Sigmoid colon (tissue), 6 donors: ENCODE measurements at regions not wholly inside any gene's neighbourhood (a gene's known extent, or its start where the extent isn't known, plus 50 kb on each side); places are given as distances from the start of the nearest gene placed in this dataset.

Source experiments
- DNase-seq: peaks from one replicate; pipeline ENCODE4 v3.0.0-alpha.2; 2019
- H3K27ac ChIP-seq, 4 donors: fragments of 200-600 bp; sonication (generic); one replicate each; pipeline ENCODE4 v1.5.1; 2016 to 2019; ENCODE audit warnings: mild to moderate bottlenecking in 1 of 4
- H3K27me3 ChIP-seq, 3 donors: fragments of 200-600 bp; sonication (generic); one replicate each; pipeline ENCODE4 v1.5.1; 2019; ENCODE audit warnings: mild to moderate bottlenecking in 1 of 3
- H3K36me3 ChIP-seq, 4 donors: fragments of 200-600 bp; sonication (generic); one replicate each; pipeline ENCODE4 v1.5.1; 2016 to 2019
- H3K4me1 ChIP-seq, 4 donors: fragments of 200-600 bp; sonication (generic); one replicate each; pipeline ENCODE4 v1.5.1; 2017 to 2019
- H3K4me3 ChIP-seq, 4 donors: fragments of 200-600 bp; sonication (generic); one replicate each; pipeline ENCODE4 v1.5.1; 2017 to 2019; ENCODE audit warnings: mild to moderate bottlenecking in 2 of 4, moderate library complexity in 1 of 4
- H3K9me3 ChIP-seq, 4 donors: fragments of 200-600 bp in 3 of 4; sonication (generic) in 3 of 4; one replicate each; pipeline versions ENCODE4 v1.5.1 to v1.6.1; 2013 to 2019
- EP300 ChIP-seq, 4 donors: sonication (generic); formaldehyde crosslinking; IDR thresholded peaks; one replicate each; pipeline ENCODE4 v1.6.1; 2017; ENCODE audit warnings: antibody characterized with exemption in 4 of 4
- POLR2A ChIP-seq, 2 donors: fragments of 450-650 bp; IDR thresholded peaks; one replicate each; pipeline ENCODE4 v1.6.1; 2016; ENCODE audit warnings: antibody characterized with exemption in 2 of 2, mild to moderate bottlenecking in 2 of 2, moderate library complexity in 2 of 2
- POLR2AphosphoS5 ChIP-seq, 4 donors: sonication (generic); formaldehyde crosslinking; IDR thresholded peaks; one replicate each; pipeline ENCODE4 v1.6.1; 2017; ENCODE audit warnings: antibody characterized with exemption in 4 of 4
- WGBS, 2 donors: extraction: QIAGEN DNeasy Blood & Tissue Kit; methylation state at CpG; one replicate each; pipeline ENCODE4 v1.1.7; 2013; 5-methylcytosine and 5-hydroxymethylcytosine counted together
- intact Hi-C: fragments of 100-400 bp; cut with DNase I; formaldehyde crosslinking; loops from one replicate; pipeline ENCODE4 v1.15.1; 2023
- TF ChIP-seq, protein P1 (sequence below), 4 experiments: fragments of 450-650 bp in 3 of 4; fragments of 200-600 bp in 1 of 4; IDR thresholded peaks; one replicate each; pipeline ENCODE4 v1.5.1; 2016 to 2019; ENCODE audit warnings: antibody characterized with exemption in 4 of 4, mild to moderate bottlenecking in 3 of 4, moderate library complexity in 2 of 4
- donor health status: healthy with polysubstance abuse.
- donor health status: healthy.

DNA sequence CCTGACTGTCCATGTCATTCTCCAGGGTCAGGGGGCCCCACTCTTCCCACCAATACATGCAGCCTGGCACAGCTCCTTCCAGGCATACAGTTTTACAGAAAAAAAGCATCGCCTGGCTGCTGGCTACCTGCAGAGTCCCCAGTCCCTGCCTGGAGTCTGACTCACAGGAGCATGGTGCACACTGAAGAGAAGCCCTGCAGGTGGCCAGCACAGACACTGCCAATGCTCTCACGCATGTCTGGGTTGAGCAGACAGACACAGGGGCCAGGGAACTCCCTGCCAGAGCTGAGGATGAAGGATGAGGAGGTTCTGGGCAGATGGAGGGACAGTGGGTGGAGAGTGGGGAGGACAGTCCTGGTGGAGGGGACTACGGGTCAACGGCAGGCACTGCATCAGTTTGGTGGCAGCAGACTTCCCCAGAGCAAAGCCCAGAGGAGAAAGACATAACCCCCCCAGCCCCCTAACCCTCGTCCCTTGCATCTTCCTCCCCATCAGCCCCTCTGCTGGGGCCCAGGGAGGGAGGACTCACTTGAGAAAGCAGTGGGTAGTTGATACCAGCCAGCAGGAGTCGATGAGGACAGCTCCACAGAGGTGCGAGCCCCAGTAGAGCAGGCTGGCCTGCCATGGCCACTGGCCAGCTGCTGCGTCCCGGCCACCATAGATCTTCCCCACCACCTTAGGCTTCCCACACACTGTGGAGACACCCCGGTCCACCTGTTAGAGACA is 72.9 kb upstream of the SPTLC1 start:
- H3K9me3 ChIP-seq = no peaks in the 10 kb centered on the region
- DNase-seq = no peak
- WGBS, 2 donors = 73 to 90% methylated on average over 10 of the region's 10 CpGs

DNA sequence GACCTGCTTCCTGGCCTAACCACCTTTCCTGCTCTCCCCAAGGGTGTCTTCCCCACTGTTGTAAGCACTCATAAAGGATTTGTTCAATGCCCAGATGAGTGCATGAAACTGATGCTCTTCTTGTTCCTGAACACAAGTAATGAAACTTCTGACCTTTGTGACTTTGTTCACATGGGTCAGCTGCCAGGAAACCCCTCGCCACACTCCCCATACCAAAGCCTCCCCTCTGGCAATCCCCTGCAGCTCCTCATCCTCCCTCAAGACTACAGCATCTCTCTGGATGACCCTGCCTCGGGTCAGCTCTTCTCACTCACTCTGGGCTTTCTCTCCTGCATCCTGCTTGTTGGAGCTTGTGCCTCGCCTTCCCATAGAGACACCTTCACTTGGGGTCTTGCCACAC is 72.2 kb upstream of the SPTLC1 start:
- 57 to 78% methylated on average over 3 of the region's 3 CpGs for WGBS, 2 donors
- intact Hi-C loops = no loop called here
- DNase-seq = no peak
- H3K4me1 ChIP-seq = no peaks in the 10 kb centered on the region
- H3K9me3 ChIP-seq = no peaks in the 10 kb centered on the region
- no peak overlapping the region for H3K4me3 ChIP-seq
- no peaks in the 10 kb centered on the region for H3K27me3 ChIP-seq
- no peaks in the 10 kb centered on the region for H3K36me3 ChIP-seq
- TF ChIP-seq, protein P1, sequence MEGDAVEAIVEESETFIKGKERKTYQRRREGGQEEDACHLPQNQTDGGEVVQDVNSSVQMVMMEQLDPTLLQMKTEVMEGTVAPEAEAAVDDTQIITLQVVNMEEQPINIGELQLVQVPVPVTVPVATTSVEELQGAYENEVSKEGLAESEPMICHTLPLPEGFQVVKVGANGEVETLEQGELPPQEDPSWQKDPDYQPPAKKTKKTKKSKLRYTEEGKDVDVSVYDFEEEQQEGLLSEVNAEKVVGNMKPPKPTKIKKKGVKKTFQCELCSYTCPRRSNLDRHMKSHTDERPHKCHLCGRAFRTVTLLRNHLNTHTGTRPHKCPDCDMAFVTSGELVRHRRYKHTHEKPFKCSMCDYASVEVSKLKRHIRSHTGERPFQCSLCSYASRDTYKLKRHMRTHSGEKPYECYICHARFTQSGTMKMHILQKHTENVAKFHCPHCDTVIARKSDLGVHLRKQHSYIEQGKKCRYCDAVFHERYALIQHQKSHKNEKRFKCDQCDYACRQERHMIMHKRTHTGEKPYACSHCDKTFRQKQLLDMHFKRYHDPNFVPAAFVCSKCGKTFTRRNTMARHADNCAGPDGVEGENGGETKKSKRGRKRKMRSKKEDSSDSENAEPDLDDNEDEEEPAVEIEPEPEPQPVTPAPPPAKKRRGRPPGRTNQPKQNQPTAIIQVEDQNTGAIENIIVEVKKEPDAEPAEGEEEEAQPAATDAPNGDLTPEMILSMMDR (IDR thresholded peaks at IDR 0.05) = no peak
- TF ChIP-seq POLR2A (IDR thresholded peaks at IDR 0.05) = no peak
- TF ChIP-seq POLR2AphosphoS5 (IDR thresholded peaks at IDR 0.05) = no peak
- TF ChIP-seq EP300 (IDR thresholded peaks at IDR 0.05) = no peak
- H3K27ac ChIP-seq = no peak overlapping the region

More for the DNA sequence above, 72.9 kb upstream of the SPTLC1 start:
- no peaks in the 10 kb centered on the region for H3K4me1 ChIP-seq
- no peaks in the 10 kb centered on the region for H3K36me3 ChIP-seq
- TF ChIP-seq EP300 (IDR thresholded peaks at IDR 0.05) (no peak), POLR2AphosphoS5 (IDR thresholded peaks at IDR 0.05) (no peak), POLR2A (IDR thresholded peaks at IDR 0.05) (no peak)
- intact Hi-C loops = no loop called here
- no peak overlapping the region for H3K27ac ChIP-seq
- no peaks in the 10 kb centered on the region for H3K27me3 ChIP-seq
- no peak overlapping the region for H3K4me3 ChIP-seq

DNA sequence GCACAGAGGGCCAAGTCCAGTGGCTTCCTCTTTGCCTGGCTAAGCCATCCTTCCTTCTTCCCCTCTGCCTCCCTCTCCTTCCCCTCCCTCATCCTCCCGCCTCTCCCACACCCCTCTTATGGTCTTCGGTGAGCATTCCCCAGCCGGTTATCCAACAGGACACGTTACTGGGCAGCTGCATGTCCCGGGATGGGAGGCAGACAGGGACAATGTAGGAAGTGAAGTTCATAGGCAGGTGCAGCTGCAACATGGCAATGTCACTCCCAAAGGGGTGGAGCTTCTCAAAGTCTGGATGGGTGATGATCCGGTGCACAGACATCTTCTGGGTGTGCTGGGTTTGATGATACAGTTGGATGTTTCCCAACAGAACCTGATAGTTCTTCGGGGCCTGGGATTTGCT is 71.4 kb upstream of the SPTLC1 start:
- Histone ChIP-seq H3K9me3 (no peaks in the 10 kb centered on the region), H3K4me3 (no peak overlapping the region), H3K27me3 (no peaks in the 10 kb centered on the region), H3K36me3 (no peaks in the 10 kb centered on the region), H3K4me1 (no peaks in the 10 kb centered on the region), H3K27ac (no peak overlapping the region)
- intact Hi-C loops = no loop called here
- 50 to 70% methylated on average over 7 of the region's 7 CpGs for WGBS, 2 donors
- TF ChIP-seq, protein P1 (IDR thresholded peaks at IDR 0.05) = no peak
- no peak for TF ChIP-seq POLR2AphosphoS5 (IDR thresholded peaks at IDR 0.05)
- TF ChIP-seq EP300 (IDR thresholded peaks at IDR 0.05) = no peak
- no peak for DNase-seq

DNA sequence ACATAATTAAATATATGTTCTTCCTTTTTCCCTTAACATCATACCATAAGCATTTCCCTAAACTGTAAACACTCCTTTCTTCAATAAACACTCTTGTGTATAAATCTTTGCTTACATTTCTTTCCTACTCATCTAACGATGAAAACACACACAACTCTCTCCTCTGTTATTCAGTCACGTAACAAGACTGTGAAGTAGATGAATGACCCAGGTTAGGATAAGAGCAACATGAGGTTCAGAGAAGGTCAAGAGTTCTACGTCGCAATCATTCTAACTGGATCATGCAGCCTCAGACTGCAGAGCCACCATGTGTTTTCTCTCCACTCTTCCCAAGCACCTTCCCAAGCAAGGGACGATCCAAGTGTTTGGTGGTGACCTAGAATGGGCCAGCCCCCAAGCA is 70.5 kb upstream of the SPTLC1 start:
- no peak for DNase-seq
- Histone ChIP-seq H3K4me3 (no peak overlapping the region), H3K27ac (no peak overlapping the region), H3K4me1 (no peaks in the 10 kb centered on the region), H3K27me3 (no peaks in the 10 kb centered on the region), H3K9me3 (peaks cover 0 to 3% (median 0%) of the 10 kb centered on the region in 4 donors), H3K36me3 (no peaks in the 10 kb centered on the region)
- TF ChIP-seq, protein P1 (IDR thresholded peaks at IDR 0.05) = no peak
- TF ChIP-seq POLR2A (IDR thresholded peaks at IDR 0.05) = no peak
- no peak for TF ChIP-seq POLR2AphosphoS5 (IDR thresholded peaks at IDR 0.05)
- no peak for TF ChIP-seq EP300 (IDR thresholded peaks at IDR 0.05)
- WGBS, 2 donors = 84 to 85% methylated on average over 5 of the region's 5 CpGs
- intact Hi-C loops = no loop called here

DNA sequence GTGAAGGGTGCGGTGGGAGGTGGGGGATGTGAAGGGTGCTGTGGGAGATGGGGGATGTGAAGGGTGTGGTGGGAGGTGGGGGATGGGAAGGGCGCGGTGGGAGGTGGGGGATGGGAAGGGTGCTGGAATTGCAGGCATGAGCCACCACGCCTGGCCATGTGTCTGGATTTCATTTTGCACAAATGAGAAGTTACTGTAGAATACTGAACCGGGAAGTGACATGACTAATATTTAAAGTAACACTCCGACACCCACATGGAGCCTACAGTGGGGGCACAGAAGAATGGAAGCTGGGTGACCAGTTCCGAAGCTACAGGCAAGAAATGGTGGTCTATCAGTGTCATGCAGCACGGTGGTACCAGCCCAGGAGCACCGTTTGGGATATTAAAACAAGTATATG is 69.9 kb upstream of the SPTLC1 start:
- Histone ChIP-seq H3K27me3 (no peaks in the 10 kb centered on the region), H3K4me1 (no peaks in the 10 kb centered on the region), H3K9me3 (peaks cover 0 to 3% (median 0%) of the 10 kb centered on the region in 4 donors), H3K4me3 (no peak overlapping the region), H3K27ac (no peak overlapping the region), H3K36me3 (no peaks in the 10 kb centered on the region)
- no peak for DNase-seq
- WGBS, 2 donors = 83 to 91% methylated on average over 9 of the region's 9 CpGs
- intact Hi-C loops = no loop called here
- TF ChIP-seq EP300 (IDR thresholded peaks at IDR 0.05) (no peak), POLR2AphosphoS5 (IDR thresholded peaks at IDR 0.05) (no peak), POLR2A (IDR thresholded peaks at IDR 0.05) (no peak)
- TF ChIP-seq, protein P1 (IDR thresholded peaks at IDR 0.05) = no peak
